PFSK-1 (cell line): ENCODE measurements at regions not wholly inside any gene's neighbourhood (a gene's known extent, or its start where the extent isn't known, plus 50 kb on each side); places are given as distances from the start of the nearest gene placed in this dataset.

Experiments
- FOXP2 ChIP-seq: optimal IDR thresholded peaks from 2 replicates; pipeline ENCODE3; 2011; ENCODE audit warnings: borderline replicate concordance, control low read depth, inconsistent platforms; ENCODE audit not compliant: insufficient read depth; ENCODE audit errors: extremely low read length, extremely low read depth
- POLR2AphosphoS5 ChIP-seq: IDR thresholded peaks from 2 replicates; pipeline ENCODE4 v1.6.1; 2012; ENCODE audit warnings: low read depth, mild to moderate bottlenecking, control low read depth, low read length, moderate library complexity

GRCh38 chr17:71757156-71757555, 363.7 kb upstream of the SOX9 start:
- TF ChIP-seq POLR2AphosphoS5 (no peak), FOXP2 (no peak)
